UCSD-AML1 (cell line): ENCODE measurements at regions not wholly inside any gene's neighbourhood (a gene's known extent, or its start where the extent isn't known, plus 50 kb on each side); places are given as distances from the start of the nearest gene placed in this dataset.

ENCODE experiments used
- DNase-seq: peaks from one replicate; lab custom pipeline; 2025; ENCODE audit not compliant: unreplicated experiment; lab: John Stamatoyannopoulos, UW

- DNase-seq, result no peak
Measured at GRCh38 chr11:19301361-19301760, 60.6 kb upstream of the E2F8 start.

- no peak for DNase-seq
Measured at GRCh38 chr11:19294444-19294843, 53.7 kb upstream of the E2F8 start.

- no peak for DNase-seq
Measured at GRCh38 chr11:19291064-19291463, 50.3 kb upstream of the E2F8 start.
